IPS DF 6.9 (cell line): ENCODE measurements at regions not wholly inside any gene's neighbourhood (a gene's known extent, or its start where the extent isn't known, plus 50 kb on each side); places are given as distances from the start of the nearest gene placed in this dataset.

Experiments used
- DNase-seq: peaks from one replicate; pipeline ENCODE4 v3.0.0-alpha.2; 2013; ENCODE audit warnings: low read depth, low spot score
- H3K27ac ChIP-seq: one replicate; pipeline ENCODE4 v1.5.1; 2013; ENCODE audit warnings: low read length, control low read depth
- H3K27me3 ChIP-seq: 2 replicates; pipeline ENCODE4 v1.6.1; 2013; ENCODE audit warnings: mild to moderate bottlenecking, low read length; ENCODE audit not compliant: control insufficient read depth, insufficient read depth
- H3K36me3 ChIP-seq: 2 replicates; pipeline ENCODE4 v1.6.1; 2013; ENCODE audit warnings: low read length; ENCODE audit not compliant: control insufficient read depth, insufficient read depth
- H3K4me1 ChIP-seq: 2 replicates; pipeline ENCODE4 v1.6.1; 2013; ENCODE audit warnings: low read length; ENCODE audit not compliant: control insufficient read depth, insufficient read depth
- H3K4me3 ChIP-seq: 2 replicates; pipeline ENCODE4 v1.5.1; 2013; ENCODE audit warnings: mild to moderate bottlenecking, low read length
- H3K9me3 ChIP-seq: 2 replicates; pipeline ENCODE4 v1.6.1; 2013; ENCODE audit warnings: low read length, inconsistent platforms; ENCODE audit not compliant: control insufficient read depth, insufficient read depth
- WGBS: extraction: QIAGEN DNeasy Blood & Tissue Kit; methylation state at CpG from one replicate; pipeline ENCODE4 v1.1.7; 2013; ENCODE audit warnings: mixed read lengths, missing lambda C conversion rate; ENCODE audit not compliant: insufficient read length, insufficient coverage; 5-methylcytosine and 5-hydroxymethylcytosine counted together

- H3K27ac ChIP-seq = no peak overlapping the region
- no peaks in the 10 kb centered on the region for H3K4me1 ChIP-seq
- H3K27me3 ChIP-seq = no peaks in the 10 kb centered on the region
- no CpG with 5 or more reads among the region's 4 CpGs for WGBS
- no peaks in the 10 kb centered on the region for H3K9me3 ChIP-seq
- DNase-seq = no peak
- H3K4me3 ChIP-seq = no peak overlapping the region
- no peaks in the 10 kb centered on the region for H3K36me3 ChIP-seq
Observed at GRCh38 chr5:159609359-159609758, 279.1 kb upstream of the IL12B start.

DNA sequence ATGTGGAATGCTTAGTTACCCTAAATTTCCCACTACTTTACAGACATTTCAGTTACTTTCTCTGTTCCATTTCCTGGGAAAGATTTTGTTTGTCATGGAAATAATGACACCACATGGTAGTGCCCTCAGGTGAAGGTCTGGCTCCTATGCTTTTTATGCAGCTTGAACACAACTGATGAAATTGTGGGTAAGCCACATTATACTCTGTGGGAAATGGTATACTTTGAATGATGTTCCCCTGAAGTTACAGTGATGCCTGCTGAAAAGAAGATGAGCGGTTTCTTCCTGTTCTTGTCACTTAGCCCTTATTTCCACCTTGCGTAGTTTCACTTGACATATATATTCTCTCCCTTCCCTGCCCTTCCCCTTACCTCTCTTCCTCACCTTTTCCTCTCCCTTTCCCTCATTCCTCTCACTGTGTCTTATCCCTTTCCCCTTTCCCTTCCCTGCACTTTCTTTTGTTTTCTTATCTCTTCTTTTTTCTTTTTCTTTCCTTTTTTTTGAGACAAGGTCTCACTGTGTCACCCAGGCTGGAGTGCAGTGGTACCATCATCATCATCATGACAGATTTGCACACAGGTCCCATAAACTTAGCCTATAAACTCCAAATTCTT lies 280.8 kb upstream of the IL12B start:
- DNase-seq = no peak
- WGBS = no CpG with 5 or more reads among the region's 2 CpGs

DNA sequence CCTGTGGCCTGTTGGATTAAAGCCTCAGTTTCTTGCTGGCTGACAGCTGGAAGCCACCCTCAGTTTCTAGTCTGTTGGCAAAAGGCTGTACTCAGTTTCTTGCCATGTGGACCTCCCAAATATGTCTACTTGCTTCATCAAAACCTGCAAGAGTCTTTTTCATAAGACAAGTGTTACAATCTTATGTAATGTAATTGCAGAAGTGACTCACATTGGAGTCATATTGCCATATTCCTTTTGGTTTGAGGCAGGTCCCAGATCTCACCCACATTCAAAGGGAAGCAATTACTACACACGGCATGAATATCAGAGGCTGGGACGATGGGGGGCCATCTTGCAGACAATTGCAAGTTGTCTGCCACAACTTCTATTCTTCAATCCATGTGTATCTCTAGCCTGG lies 286.7 kb upstream of the IL12B start:
- no peak overlapping the region for H3K27ac ChIP-seq
- H3K27me3 ChIP-seq = no peaks in the 10 kb centered on the region
- H3K4me3 ChIP-seq = no peak overlapping the region
- no peaks in the 10 kb centered on the region for H3K9me3 ChIP-seq
- no peak for DNase-seq
- peaks cover 1% of the 10 kb centered on the region; the same call in 1 of the 2 replicates for H3K4me1 ChIP-seq
- WGBS = no CpG with 5 or more reads among the region's 2 CpGs
- no peaks in the 10 kb centered on the region for H3K36me3 ChIP-seq

More for the DNA sequence above, 280.8 kb upstream of the IL12B start:
- Histone ChIP-seq H3K27me3 (no peaks in the 10 kb centered on the region), H3K9me3 (no peaks in the 10 kb centered on the region), H3K27ac (no peak overlapping the region), H3K4me3 (no peak overlapping the region), H3K4me1 (no peaks in the 10 kb centered on the region), H3K36me3 (no peaks in the 10 kb centered on the region)

DNA sequence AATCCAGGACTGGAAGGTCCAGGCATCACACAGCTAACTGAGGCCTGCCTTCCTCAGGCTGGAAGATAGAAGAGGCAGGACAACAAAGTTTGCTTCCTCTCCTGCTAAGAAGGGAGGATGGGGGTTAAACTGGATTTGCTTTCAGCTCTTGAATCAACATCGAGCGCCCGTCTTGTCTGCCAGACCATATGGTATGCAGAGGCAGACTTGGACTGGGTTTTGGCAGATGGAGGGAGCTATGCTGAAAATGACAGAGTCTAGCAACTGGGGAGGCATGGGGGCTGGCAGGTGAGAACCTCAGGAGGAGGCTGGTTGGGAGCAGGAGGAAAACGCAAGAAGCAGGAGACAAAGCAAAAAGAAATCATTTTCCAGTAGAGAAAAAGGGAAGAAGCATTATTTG lies 289.5 kb upstream of the IL12B start:
- no peak for DNase-seq
- Histone ChIP-seq H3K4me1 (peaks cover 1% of the 10 kb centered on the region; the same call in 1 of the 2 replicates), H3K4me3 (no peak overlapping the region), H3K27me3 (no peaks in the 10 kb centered on the region), H3K36me3 (no peaks in the 10 kb centered on the region), H3K9me3 (no peaks in the 10 kb centered on the region), H3K27ac (no peak overlapping the region)
- WGBS = no CpG with 5 or more reads among the region's 4 CpGs

DNA sequence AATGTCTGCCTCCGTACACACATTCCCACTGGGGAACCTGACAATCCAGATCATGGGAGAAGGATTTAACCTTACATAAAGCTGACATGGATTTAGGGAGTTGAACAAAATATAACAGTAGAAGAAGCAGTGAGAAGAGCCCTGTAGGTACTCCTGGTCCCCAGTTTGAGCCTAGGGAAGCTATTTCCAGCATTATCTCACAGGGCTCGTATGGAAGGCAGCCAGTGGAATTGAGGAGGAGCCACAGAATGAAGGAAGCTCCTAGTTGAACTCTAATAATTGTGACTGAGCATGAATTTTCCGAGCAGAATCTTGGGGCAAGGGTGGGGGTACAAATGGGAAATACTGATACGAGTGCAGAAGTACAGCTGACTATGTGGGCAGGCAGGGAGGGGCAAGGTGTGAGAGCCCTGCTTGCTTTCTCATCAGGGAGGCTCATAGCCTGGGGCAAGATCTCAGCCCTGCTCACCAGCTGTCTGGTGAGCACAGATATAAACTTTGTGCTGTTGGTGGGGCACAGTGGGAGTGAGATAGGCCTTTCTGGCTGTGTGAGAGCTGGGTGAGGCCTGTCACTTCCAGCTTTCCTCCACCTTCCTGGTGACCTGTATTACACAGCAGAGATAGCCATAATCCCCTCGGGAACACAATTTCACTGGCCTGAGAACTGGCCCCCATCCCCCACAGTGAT lies 290.7 kb upstream of the IL12B start:
- DNase-seq = no peak
- Histone ChIP-seq H3K27me3 (no peaks in the 10 kb centered on the region), H3K27ac (no peak overlapping the region), H3K36me3 (no peaks in the 10 kb centered on the region), H3K4me1 (peaks cover 1% of the 10 kb centered on the region; the same call in 1 of the 2 replicates), H3K4me3 (no peak overlapping the region), H3K9me3 (no peaks in the 10 kb centered on the region)
- WGBS = no CpG with 5 or more reads among the region's 5 CpGs

- Histone ChIP-seq H3K27me3 (no peaks in the 10 kb centered on the region), H3K4me1 (peaks cover 1% of the 10 kb centered on the region; the same call in 1 of the 2 replicates), H3K27ac (no peak overlapping the region), H3K36me3 (no peaks in the 10 kb centered on the region), H3K9me3 (no peaks in the 10 kb centered on the region), H3K4me3 (no peak overlapping the region)
- no peak for DNase-seq
- no CpG with 5 or more reads among the region's 1 CpG for WGBS
Observed at GRCh38 chr5:159628703-159629102, 287.6 kb upstream of the ADRA1B start.

DNA sequence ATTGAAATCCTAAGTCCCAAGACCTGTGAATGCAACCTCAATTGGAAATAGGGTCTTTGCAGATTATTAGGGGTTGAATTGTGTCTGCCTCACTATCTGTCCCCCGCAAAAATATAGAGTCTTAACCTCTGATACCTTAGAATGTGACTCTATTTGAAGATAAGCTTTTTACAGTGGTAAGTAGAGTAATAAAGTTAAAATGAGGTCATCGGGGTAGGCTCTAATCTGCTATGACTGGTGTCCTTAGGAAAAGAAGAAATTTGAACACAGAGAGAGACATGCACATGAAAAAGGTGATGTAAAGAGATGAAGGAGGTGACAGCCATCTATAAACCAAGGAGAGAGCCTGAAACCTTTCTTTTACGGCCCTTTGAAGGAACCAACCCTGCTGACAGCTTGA lies 287.1 kb upstream of the ADRA1B start:
- Histone ChIP-seq H3K4me1 (peaks cover 1% of the 10 kb centered on the region; the same call in 1 of the 2 replicates), H3K9me3 (no peaks in the 10 kb centered on the region), H3K27me3 (no peaks in the 10 kb centered on the region), H3K27ac (no peak overlapping the region), H3K36me3 (no peaks in the 10 kb centered on the region), H3K4me3 (no peak overlapping the region)
- WGBS = no CpG with 5 or more reads among the region's 3 CpGs
- DNase-seq = no peak

DNA sequence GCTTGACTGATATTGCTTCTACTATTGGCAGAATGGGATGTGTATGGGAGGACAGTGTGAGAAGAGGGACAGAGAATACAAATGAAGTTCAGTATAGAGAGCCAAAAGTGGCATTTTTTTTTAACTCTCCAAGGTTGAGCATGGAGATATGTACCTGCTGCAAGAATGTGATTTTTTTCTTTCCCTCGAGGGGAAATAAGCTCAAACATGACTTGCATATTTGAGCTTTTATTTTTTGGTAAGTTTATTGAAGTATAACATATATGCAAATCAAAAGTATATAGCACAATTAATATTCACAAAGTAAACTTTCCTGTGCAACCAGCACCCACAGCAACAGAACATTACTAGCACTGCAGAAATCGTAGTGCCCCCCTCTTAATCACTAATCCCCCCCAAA lies 285.7 kb upstream of the ADRA1B start:
- Histone ChIP-seq H3K27me3 (no peaks in the 10 kb centered on the region), H3K4me1 (peaks cover 1% of the 10 kb centered on the region; the same call in 1 of the 2 replicates), H3K36me3 (no peaks in the 10 kb centered on the region), H3K4me3 (no peak overlapping the region), H3K27ac (no peak overlapping the region), H3K9me3 (no peaks in the 10 kb centered on the region)
- no CpG with 5 or more reads among the region's 2 CpGs for WGBS
- DNase-seq = no peak

DNA sequence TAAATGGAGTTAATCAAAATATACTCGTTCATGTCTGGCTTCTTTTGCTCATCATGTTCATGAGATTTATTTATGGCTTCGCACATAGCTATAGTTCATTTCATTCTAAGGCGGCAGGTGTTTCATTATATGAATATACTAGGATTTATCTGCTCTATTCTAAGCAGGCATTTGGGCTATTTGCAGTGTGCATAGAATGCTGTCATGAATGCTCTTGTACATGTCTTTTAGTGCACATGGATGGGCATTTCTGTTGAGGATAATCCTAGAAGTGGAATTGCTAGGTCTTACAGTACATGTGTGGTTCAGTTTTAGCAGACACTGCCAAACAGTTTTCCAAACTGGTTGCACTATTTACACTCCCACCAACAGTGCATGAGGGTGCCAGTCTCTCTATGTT lies 285.3 kb upstream of the ADRA1B start:
- H3K9me3 ChIP-seq = no peaks in the 10 kb centered on the region
- H3K4me1 ChIP-seq = peaks cover 1% of the 10 kb centered on the region; the same call in 1 of the 2 replicates
- no peak overlapping the region for H3K4me3 ChIP-seq
- DNase-seq = no peak
- no peaks in the 10 kb centered on the region for H3K27me3 ChIP-seq
- no CpG with 5 or more reads among the region's 3 CpGs for WGBS
- no peaks in the 10 kb centered on the region for H3K36me3 ChIP-seq
- H3K27ac ChIP-seq = no peak overlapping the region

GRCh38 chr5:159632866-159633265 lies 283.4 kb upstream of the ADRA1B start:
- no CpG with 5 or more reads among the region's 3 CpGs for WGBS
- H3K4me3 ChIP-seq = no peak overlapping the region

DNA sequence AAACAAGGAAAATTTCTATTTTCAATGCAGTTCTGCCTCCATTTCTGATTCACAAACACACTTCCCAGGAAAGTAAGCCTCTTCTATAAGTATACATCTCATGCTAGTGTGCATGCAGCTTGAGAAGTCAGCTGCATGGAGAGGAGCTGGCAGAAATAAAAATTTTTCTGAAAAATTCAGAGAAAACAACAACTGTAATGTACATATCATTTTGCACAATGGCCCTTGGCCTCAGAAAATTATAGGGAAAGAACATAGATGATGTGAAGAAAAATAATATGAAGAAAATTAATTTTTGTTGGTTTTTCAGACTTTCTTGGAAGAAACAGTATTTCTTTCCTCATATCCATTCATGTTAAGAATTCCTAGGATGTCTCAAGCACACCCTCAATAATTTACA lies 277.8 kb upstream of the ADRA1B start:
- Histone ChIP-seq H3K4me1 (no peaks in the 10 kb centered on the region; the same call in 1 of the 2 replicates), H3K36me3 (no peaks in the 10 kb centered on the region), H3K9me3 (no peaks in the 10 kb centered on the region), H3K27ac (no peak overlapping the region), H3K27me3 (no peaks in the 10 kb centered on the region), H3K4me3 (no peak overlapping the region)
- DNase-seq = no peak

More at GRCh38 chr5:159632866-159633265, 283.4 kb upstream of the ADRA1B start:
- Histone ChIP-seq H3K27ac (no peak overlapping the region), H3K27me3 (no peaks in the 10 kb centered on the region), H3K4me1 (peaks cover 1% of the 10 kb centered on the region; the same call in 1 of the 2 replicates), H3K9me3 (no peaks in the 10 kb centered on the region), H3K36me3 (no peaks in the 10 kb centered on the region)
- no peak for DNase-seq
